NCI-H526 treated with DMSO at 0.1 percent for 48 hours (cell line): ENCODE measurements at regions not wholly inside any gene's neighbourhood (a gene's known extent, or its start where the extent isn't known, plus 50 kb on each side); places are given as distances from the start of the nearest gene placed in this dataset.
"Not testable (repeated sequence)": the region's sequence is repeated elsewhere in the genome, so short reads cannot be mapped to it uniquely, and the experiment has no call there.

ENCODE experiments used
- DNase-seq: peaks from one replicate; lab custom pipeline; 2025; lab: John Stamatoyannopoulos, UW

DNA sequence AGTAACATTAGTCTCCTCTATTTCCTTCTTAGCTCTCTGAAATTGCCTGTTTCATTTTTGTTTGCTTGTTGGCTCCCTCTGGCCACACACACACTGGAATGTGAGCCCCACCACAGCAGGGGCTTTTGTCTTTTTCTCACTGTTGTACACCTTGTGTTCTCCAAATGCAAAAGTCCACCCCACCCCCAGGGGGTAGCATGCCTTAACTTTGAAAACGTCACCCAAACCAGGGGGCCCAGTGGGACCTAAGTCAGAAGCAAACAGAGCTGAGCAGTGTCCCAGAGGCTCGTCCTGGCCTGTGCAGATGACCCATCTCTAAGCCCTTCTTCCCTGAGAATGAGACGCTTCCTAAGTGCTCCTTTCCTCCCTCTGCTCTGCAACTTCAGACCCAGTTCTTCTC is 614.1 kb downstream of the UQCRFS1 start:
- no peak for DNase-seq

DNA sequence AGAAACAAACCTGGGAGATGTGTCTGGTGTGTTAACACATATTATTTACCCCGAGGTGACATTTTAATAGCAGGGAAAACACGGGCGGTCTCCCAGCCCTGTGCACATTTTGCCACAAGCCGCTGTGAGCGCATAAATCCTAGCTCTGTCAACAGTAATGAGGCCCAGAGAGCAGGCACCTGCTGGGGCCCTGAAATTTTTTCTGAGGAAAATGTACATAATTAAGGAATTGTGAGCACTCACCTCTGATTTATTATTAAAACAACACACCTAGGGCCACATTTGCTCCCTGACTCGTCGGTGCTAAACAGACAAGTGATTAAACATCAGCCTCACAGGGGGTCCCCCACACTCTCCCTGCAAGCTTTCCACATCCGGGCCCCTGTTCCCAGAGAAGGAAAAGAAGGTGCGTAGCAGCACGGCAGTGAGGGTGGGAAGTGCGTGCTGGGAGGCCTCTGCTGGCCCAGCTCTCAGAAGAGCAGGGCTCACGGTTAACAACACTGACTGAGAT is 616.3 kb downstream of the UQCRFS1 start:
- no peak for DNase-seq

DNA sequence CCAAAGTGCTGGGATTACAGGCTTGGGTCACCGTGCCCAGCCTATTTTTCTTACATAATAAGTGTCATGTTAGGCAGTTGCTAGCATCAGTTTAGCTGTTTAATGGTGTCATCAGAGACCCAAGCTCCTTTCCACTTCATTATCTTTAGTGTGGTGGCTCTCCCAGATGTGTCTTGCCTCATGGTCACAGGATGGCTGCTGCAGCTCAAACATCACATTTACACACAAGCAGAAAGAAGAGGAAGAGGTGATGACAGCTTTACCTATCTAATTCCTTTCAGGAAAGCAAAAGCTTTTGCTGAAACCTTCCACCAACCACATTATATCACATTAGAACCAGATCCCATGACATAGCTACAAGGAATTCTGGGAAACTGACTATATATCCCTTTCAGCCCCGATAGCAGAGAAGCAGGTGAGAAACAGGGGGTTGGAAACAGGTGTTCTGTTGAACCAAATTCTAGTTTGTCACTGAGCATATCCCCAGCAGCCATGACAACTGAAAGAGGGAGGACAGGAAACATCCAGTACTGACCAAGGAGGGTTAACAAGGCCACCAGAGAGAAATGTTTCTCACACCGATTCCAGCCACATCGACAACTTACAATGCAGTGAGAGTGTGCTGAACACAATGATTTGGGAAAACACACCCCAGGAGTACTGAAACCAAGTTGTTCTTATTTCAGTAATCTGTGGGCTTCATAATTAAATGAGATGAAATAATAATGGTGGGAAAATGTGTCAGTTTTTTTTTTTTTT is 617.0 kb downstream of the UQCRFS1 start:
- no peak for DNase-seq

DNA sequence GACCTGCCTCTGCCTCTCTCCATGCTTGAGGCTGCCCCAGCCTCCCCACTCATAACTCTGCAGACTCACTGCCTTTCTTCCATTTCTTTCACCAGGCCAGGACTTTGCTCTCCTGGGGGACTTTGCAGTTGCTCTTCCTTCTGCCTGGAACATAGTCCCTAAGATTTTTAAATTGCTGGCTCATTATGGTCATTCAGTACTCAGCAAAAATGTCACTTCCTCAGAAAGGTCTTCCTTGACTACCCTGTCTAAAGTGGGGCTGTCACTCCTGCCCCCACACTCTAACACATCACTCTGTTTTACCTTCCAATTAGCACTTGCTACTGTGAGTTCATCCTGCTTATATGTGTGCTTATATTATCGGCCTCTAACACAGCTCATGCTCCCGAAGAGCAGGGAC is 618.2 kb downstream of the UQCRFS1 start:
- DNase-seq, result no peak

DNA sequence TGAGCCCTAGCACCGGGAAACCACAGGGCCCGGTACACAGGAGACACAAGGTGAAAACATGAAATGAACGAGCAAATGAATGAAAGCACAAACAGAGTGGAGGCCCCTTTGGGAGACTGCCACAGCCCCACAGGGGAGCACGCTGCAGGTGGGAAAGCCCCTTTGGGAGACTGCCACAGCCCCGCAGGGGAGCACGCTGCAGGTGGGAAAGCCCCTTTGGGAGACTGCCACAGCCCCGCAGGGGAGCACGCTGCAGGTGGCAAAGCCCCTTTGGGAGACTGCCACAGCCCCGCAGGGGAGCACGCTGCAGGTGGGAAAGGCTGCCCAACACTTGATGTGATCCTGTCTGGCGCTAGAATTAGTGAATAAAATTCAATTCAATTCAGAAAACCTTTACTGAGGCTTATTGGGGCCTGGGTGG is 623.0 kb downstream of the UQCRFS1 start:
- not testable (repeated sequence) for DNase-seq

DNA sequence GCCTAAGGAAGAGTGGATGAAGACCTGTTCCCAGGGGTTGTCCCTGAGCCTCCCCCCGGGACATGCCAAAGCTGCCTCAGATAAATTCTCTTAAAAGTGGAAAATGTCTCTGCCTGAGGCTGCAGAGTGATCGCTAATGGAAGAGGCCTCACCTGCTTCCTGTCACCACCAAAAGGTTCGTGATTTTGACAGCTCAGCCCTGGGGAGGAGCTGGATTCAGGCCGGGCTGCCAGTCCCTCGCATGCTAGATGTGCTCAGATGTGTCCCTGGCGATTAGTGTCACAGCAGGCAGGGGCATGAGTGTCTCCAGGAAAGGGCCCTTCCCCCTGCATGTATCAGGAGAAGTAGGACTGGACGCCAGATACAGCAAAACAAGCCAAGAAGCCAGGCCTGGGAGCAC is 626.5 kb downstream of the UQCRFS1 start:
- no peak for DNase-seq

DNA sequence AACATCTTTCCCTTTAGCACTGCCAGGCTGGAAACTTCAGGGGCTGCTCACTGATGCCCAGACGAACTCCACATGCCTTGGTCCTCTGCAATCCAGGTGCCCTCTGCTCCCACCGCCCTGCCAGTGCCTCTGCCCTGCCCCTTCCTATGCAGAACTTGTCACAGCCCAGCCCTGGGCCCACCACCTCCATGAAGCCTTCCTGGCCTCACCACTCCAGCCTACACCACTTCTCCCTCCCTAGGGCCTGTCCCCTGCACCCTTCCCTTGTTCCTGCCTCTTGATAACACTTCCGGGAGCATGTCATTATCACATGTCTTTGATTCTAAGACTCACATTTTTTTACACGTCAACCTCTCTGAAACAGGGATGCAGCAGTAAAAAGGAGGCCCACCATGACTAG is 627.2 kb downstream of the UQCRFS1 start:
- no peak for DNase-seq

DNA sequence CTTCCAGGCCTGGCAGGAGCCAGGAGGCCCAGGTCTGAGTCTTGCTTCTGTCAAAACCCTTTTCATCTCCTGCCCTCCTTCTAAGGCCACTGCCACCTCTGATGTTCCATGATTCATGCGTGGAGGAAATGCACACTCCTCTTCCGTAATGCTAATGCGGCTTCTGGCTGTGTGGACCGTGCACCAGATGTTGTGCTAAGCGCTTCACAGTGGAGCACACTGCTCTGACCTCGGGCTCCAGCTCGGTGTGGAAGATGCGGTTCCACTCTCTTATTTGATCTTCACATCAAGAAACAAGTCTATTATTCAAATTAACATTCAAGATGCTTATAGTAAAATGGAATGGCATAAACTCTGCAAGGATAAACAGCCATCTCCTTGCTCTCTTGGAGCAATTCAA is 629.2 kb downstream of the UQCRFS1 start:
- no peak for DNase-seq

DNA sequence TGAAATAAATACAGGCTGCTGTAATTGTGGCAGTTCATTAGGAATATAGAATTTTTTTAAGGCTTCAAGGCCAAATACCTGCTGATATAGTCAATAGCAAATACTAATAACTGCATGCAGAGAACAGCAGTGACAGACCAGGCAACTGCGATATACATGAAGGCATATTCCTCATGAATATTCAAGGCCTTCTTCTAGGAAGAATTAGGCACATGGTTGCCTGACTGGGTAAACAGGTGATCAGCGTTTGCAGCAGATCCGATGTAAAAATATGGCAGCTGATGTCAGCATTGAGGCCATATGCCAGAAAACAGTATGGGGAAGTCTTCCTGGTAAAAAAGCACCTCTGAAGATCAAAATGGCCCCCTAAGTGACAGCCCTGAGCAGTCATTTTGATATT is 629.7 kb downstream of the UQCRFS1 start:
- DNase-seq, result no peak

DNA sequence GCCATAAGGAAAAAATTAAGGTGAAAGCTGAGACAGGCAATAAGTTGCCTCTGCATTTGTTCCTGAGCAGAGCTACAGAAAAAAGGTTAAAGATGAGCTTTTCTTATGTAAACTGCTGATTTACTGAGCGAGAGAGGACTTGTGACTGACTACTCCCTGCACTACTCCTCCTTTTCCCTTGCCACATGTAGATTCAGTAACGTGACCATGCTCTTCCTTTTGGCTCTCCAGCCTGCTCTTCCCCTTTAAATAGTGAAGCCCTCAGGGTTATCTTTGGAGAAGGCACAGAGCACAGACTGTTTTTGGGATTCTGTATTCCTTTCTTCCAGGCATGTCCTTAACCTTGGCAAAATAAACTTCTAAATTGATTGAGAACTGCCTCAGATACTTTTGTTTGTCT is 630.2 kb downstream of the UQCRFS1 start:
- peak; percentile 5 for DNase-seq

DNA sequence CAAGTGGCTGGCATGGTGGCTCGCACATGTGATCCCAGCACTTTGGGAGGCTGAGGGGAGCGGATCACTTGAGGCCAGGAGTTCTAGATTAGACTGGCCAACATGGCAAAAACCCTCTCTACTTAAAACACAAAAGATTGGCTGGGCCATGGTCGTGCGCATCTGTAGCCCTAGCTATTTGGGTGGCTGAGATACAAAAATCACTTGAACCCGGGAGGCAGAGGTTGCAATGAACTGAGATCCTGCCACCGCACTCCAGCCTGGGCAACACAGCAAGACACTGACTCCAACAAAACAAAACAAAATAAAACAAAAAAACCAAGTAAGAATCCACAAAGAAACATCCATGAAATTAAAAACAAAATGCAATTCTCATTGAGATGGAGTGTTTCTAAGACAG is 630.6 kb downstream of the UQCRFS1 start:
- DNase-seq, result no peak

DNA sequence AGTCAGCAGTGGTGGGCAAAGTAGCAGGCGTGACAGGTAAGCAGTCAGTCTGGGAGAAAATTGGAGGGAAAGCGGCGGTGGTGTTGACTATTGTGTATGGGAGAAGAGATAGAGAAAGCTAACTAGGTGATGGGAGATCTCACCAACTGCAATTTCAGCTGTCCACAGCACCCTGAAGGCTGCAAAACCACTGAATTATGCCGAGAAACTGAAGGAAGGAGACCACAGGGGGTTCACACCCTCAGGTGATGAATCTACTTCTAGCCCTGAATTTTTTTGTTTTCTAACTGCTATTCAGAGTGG is 631.5 kb downstream of the UQCRFS1 start:
- DNase-seq, result no peak

DNA sequence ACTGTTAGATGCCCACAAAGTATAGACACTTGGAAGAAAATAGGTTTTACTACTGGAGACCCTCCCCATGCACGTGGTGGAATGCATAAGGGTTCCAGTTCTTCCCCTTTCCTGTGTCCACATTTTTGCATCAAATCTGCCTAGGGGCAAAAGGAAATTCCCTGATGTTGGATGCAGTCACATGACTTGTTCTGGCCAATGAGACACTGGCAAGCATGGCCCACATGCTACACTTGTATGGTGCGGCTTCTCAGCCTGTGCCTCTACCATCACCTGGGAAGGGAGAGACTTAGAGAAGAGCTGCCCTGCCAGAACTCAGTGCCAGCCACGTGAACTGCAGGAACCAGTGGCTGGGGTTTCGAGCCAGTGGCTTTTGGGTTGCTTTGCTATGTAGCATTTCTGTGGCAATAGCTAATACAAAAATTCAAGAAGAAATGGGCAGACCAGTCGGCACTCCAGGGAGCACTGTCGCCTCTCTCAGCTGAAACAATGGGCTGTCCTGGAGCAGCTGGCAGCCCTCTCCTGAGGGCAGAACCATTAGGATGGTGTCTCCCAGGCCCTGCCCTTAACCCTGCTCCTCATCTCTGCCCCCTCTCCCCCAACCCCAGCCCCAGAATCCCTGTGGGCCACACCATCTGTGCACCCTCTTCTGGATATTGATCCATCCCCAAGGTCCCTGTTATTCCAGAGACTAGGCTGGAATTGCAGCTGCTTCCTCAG is 634.0 kb downstream of the UQCRFS1 start:
- no peak for DNase-seq

DNA sequence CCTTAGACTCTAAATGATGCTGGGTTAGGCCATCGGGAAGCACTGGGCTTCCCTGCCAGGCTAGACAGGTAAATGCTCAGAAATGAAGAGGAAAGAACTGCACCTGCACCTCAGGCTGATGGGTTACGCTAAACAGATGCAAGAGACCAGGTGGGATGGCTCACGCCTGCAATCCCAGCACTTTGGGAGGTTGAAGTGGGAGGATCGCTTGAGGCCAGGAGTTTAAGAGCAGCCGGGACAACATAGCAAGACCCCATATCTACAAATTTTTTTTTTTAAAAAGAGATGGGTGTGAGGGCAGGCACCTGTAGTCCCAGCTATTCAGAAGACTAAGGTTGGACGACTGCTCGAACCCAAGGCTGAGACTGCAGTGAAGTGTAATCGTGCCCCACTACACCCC is 634.7 kb downstream of the UQCRFS1 start:
- DNase-seq, result no peak

DNA sequence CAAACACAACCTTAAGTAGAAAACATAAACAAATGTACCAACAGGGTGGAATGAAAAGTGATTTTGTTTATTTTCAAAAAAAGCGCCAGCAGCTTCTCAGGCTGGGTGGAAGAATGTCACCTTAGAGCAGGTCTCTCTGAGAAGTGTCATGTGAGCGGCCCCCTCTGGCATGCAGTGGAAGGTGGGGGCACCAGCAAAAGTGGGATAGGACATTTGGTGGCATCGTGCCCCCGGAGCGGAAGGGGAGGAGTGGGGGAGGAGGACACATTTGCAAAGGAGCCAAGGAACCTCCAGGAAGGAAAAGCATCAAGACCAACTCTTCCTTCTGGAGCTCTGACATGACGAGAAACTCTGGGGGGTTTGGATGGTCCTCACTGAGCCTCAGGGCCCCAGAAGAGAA is 635.3 kb downstream of the UQCRFS1 start:
- no peak for DNase-seq

DNA sequence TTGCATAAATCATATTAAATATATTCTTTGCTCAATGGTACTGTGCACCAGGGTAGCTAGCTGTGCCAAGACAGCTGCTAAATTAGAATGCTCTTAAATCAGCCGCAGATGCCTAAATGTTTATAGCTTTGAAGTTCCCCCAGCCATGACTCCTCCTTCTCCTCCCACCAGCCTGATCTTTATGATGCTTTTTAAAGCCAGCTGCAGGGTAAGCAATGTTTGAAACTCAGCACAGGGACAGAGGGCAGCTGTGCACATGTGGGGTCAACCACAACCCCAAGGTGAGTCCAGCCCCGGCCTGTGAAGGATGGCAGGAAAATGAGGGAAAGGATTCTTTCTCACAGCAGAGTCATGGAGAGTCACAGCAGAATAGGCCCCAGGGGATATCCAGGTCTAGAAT is 635.7 kb downstream of the UQCRFS1 start:
- no peak for DNase-seq

DNA sequence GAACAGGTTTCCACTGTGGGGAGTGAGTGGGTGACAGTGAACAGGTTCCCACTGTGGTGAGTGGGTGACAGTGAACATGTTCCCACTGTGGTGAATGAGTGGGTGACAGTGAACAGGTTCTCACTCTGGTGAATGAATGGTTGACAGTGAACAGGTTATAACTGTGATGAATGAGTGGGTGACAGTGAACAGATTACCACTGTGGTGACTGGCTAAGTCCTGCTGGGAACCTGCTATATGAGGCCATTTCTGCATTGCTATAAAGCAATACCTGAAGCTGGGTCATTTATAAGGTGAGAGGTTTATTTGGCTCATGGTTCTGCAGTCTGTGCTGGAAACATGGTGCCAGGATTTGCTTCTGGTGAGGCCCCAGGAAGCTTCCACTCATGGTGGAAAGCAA is 637.1 kb downstream of the UQCRFS1 start:
- no peak for DNase-seq

DNA sequence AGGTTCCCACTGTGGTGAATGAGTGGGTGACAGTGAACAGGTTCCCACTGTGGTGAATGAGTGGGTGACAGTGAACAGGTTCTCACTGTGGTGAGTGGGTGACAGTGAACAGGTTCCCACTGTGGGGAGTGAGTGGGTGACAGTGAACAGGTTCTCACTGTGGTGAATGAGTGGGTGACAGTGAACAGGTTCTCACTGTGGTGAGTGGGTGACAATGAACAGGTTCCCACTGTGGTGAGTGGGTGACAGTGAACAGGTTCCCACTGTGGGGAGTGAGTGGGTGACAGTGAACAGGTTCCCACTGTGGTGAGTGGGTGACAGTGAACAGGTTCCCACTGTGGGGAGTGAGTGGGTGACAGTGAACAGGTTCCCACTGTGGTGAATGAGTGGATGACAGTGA is 637.6 kb downstream of the UQCRFS1 start:
- not testable (repeated sequence) for DNase-seq

DNA sequence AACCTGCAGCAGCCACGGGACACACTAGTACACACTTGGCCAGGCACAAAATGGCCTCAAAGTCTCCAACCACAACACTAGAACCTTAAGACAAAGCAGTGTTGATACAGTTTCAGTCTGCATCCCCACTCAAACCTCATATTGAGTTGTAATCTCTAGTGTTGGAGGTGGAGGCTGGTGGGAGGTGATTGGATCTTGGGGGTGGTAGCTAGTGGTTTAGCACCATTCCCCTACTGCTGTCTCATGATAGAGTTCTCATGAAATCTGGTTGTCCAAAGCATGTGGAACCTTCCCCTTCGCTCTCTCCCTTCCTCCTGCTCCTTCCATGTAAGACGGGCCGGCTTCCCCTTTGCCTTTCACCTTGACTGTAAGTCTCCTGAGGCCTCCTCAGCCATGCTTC is 638.7 kb downstream of the UQCRFS1 start:
- DNase-seq, result no peak

DNA sequence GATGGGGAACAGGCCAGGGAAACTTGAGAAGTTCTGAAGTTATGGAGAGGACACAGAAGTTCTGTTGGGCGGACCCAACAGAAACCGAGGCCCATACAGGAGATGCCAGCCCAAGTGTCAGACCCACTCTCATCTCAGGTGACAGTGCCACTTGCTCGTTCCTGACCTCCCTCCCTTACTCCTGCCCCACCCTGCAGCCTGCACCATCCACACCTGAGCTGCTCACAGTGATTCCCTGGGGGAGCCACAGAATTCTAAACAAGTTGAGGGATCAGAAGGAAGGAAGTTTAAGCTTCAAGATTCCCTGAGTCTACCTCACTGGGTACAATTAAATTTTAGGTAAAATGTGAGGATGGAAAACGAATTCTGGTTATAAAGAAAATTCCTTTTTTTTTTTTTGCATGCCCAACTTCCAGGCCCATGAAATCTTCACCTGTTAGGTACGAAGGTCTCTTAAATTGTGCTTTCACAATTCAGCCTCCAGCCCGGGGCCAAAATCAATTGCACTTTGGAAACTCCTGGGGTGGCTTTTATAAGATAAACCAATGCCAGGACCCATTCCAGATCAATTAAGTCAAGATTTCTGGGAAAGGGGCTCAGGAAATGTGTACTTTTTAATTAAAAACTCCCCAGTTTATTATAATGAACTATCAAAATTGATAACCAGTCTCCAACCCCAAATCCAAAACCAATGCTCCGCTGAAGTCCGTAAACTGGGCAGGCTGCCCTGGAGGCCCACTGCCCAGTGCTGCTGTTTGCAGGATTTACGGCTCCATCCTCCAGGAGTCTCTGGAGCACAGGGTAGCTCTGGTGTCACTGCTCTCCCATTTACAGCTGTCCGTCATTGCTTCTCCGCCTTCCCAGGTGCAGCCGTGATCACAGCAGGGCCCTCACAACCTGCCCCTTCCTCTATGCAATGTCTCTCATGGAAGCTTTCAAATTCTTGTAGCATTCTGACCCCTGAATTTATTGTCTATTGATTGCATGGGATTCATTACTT is 643.5 kb downstream of the UQCRFS1 start:
- DNase-seq, result no peak

DNA sequence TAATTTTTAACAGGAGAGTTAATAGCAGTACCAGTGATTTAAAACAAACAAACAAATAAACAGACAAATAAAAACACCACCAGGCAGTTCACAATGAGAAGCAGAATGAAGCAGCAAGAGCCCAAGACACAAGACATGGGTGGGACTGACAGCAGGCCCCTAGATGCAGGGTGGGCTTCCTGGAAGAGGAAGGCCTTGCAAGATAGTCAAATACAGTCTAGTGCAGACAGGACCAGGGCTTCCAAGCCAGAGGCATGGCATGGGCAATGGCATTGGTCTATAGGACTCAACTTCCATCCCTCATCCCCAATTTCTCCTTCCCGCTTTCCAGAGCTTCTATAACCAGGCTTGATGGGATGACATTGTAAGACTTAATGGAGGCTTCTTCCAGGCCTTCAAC is 645.1 kb downstream of the UQCRFS1 start:
- no peak for DNase-seq
